ENCODE measurements at regions not wholly inside any gene's neighbourhood (a gene's known extent, or its start where the extent isn't known, plus 50 kb on each side); places are given as distances from the start of the nearest gene placed in this dataset.
A peak's percentile ranks its signal among the peaks of the same experiment; 100 is the strongest.

DNA sequence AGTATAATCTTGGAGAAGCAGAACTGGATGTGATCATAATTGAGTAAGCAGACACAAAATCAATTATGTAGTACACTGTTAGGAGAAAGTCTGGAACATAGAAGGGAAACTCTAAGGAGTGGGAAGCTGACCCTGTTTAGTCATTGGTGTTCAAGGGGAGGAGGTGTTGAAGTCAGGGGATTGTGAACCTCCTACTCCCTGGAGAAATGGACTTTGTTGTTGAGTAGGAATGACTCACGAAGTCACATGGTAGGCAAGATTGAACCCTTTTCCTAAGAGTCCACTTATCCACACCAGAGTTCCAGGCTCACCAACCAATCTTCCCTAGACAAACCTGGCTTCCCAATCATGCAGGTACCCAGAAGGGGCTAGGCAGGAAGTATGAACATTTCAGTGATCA is 81.0 kb upstream of the BCL11A start:
- no peak overlapping the region for H3K27ac ChIP-seq
- TF ChIP-seq CTCF (conservative IDR thresholded peaks at IDR 0.05) (no peak), ZFX (IDR thresholded peaks at IDR 0.05) (no peak)

- peak; percentile 77 for TF ChIP-seq CTCF (conservative IDR thresholded peaks at IDR 0.05)
- no peak for TF ChIP-seq ZFX (IDR thresholded peaks at IDR 0.05)
- H3K27ac ChIP-seq, result no peak overlapping the region
These were observed 88.6 kb upstream of the BCL11A start for GRCh38 chr2:60641811-60642788.

DNA sequence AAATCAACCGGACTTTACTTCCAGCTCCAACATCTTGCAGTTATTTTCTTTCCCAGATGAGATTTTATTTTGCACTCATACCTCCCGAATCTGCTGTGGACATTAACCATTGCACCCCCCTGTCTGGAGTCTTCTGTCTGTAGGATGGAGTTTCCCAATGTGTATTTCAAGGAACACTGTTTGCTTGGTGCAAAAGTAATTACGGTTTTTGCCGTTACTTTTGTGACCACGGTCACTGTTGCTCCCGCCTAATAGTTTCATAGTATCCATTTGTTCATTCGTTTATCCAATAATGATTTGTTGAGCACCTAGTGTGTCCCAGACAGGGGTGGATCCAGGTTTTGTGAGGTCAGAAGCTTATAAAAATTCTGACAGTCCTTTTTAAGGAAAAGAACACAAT is 90.3 kb upstream of the BCL11A start:
- H3K27ac ChIP-seq, result no peak overlapping the region

GRCh38 chr2:60644951-60645350 is 91.5 kb upstream of the BCL11A start:
- H3K27ac ChIP-seq, result no peak overlapping the region
- no peak for TF ChIP-seq CTCF (conservative IDR thresholded peaks at IDR 0.05)
- TF ChIP-seq ZFX (IDR thresholded peaks at IDR 0.05), result no peak

More for the DNA sequence above, 90.3 kb upstream of the BCL11A start:
- TF ChIP-seq CTCF (conservative IDR thresholded peaks at IDR 0.05) (no peak), ZFX (IDR thresholded peaks at IDR 0.05) (no peak)

DNA sequence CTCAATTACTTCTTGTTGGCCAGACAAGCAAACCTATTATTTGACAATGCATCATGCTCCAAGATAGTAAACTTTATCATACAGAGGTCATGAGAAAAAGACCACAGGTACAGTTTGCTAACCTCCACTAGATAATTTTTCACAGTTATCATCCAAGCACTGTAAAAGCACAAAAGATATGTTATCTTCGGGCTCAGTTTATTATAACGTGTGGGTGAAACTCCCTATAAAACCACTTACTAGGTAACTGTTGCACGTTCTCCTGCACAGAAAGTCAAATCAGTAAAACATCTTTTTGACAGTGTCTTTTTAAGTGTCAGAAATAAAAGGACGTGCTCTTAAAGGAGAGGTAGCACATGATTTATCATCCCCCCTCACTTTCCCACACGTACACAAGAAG is 94.7 kb upstream of the BCL11A start:
- TF ChIP-seq ZFX (IDR thresholded peaks at IDR 0.05), result no peak
- no peak for TF ChIP-seq CTCF (conservative IDR thresholded peaks at IDR 0.05)
- no peak overlapping the region for H3K27ac ChIP-seq

- TF ChIP-seq CTCF (conservative IDR thresholded peaks at IDR 0.05) (no peak), ZFX (IDR thresholded peaks at IDR 0.05) (no peak)
- H3K27ac ChIP-seq, result no peak overlapping the region
These were observed 96.3 kb upstream of the BCL11A start for GRCh38 chr2:60649721-60650120.

GRCh38 chr2:60652832-60653340 is 99.4 kb upstream of the BCL11A start:
- H3K27ac ChIP-seq, result no peak overlapping the region
- no peak for TF ChIP-seq CTCF (conservative IDR thresholded peaks at IDR 0.05)
